ENCODE measurements at regions not wholly inside any gene's neighbourhood (a gene's known extent, or its start where the extent isn't known, plus 50 kb on each side); places are given as distances from the start of the nearest gene placed in this dataset.
A peak's percentile ranks its signal among the peaks of the same experiment; 100 is the strongest.

GRCh38 chr13:60331249-60332012 is 65.6 kb upstream of the TDRD3 start:
- ChIA-PET CTCF (interaction anchor here (0.6 to 3.6 kb wide), 6 partner anchors 22 to 939 kb away, joined by 3 to 17 read pairs (median 4); no protein-coding TSS in a partner anchor), POLR2A (no interaction called here)
- peaks cover 35% of the 10 kb centered on the region for H3K27me3 Mint-ChIP-seq (ENCODE audit: insufficient read depth, unreplicated experiment)
- no peaks in the 10 kb centered on the region for H3K4me1 Mint-ChIP-seq (ENCODE audit: insufficient read depth, unreplicated experiment)
- peaks cover 7% of the 10 kb centered on the region for H3K9me3 Mint-ChIP-seq (ENCODE audit: unreplicated experiment)
- DNase-seq (ENCODE audit: unreplicated experiment) = no peak
- no TSS peak for BruUV-seq (replicated peaks)
- no peaks in the 10 kb centered on the region for H3K36me3 Mint-ChIP-seq (ENCODE audit: insufficient read depth, unreplicated experiment)
- no peak overlapping the region for H3K4me3 Mint-ChIP-seq (ENCODE audit: unreplicated experiment)
- no peak for TF ChIP-seq CTCF (IDR thresholded peaks at IDR 0.05; ENCODE audit: unreplicated experiment)
- intact Hi-C loops (cut with micrococcal nuclease) = no loop called here
- H3K27ac Mint-ChIP-seq (ENCODE audit: low read depth, unreplicated experiment) = no peak overlapping the region

GRCh38 chr13:60332682-60333081 is 64.3 kb upstream of the TDRD3 start:
- ChIA-PET CTCF (interaction anchor here (0.9 to 1.5 kb wide), 5 partner anchors 23 to 941 kb away, joined by 3 to 5 read pairs (median 4); no protein-coding TSS in a partner anchor), POLR2A (no interaction called here)
- Mint-ChIP-seq H3K4me3 (ENCODE audit: unreplicated experiment) (no peak overlapping the region), H3K4me1 (ENCODE audit: insufficient read depth, unreplicated experiment) (peaks cover under 1% of the 10 kb centered on the region), H3K36me3 (ENCODE audit: insufficient read depth, unreplicated experiment) (no peaks in the 10 kb centered on the region), H3K27ac (ENCODE audit: low read depth, unreplicated experiment) (no peak overlapping the region), H3K27me3 (ENCODE audit: insufficient read depth, unreplicated experiment) (peaks cover 48% of the 10 kb centered on the region), H3K9me3 (ENCODE audit: unreplicated experiment) (peaks cover 7% of the 10 kb centered on the region)
- BruUV-seq (replicated peaks) = no TSS peak
- TF ChIP-seq CTCF (IDR thresholded peaks at IDR 0.05; ENCODE audit: unreplicated experiment) = no peak
- no peak for DNase-seq (ENCODE audit: unreplicated experiment)
- intact Hi-C loops (cut with micrococcal nuclease) = no loop called here

- Mint-ChIP-seq H3K27me3 (ENCODE audit: insufficient read depth, unreplicated experiment) (peaks cover 64% of the 10 kb centered on the region), H3K4me1 (ENCODE audit: insufficient read depth, unreplicated experiment) (peaks cover 5% of the 10 kb centered on the region)
- TF ChIP-seq CTCF (IDR thresholded peaks at IDR 0.05; ENCODE audit: unreplicated experiment) = no peak
These were observed 62.7 kb upstream of the TDRD3 start for GRCh38 chr13:60334310-60334709.

GRCh38 chr13:60335531-60335930 is 61.5 kb upstream of the TDRD3 start:
- CTCF ChIA-PET = interaction anchor here (0.5 to 3.6 kb wide), 15 partner anchors 13 to 944 kb away, joined by 3 to 23 read pairs (median 3); no protein-coding TSS in a partner anchor
- TF ChIP-seq CTCF (IDR thresholded peaks at IDR 0.05; ENCODE audit: unreplicated experiment) = peak; percentile 41
- DNase-seq (ENCODE audit: unreplicated experiment) = peak; percentile 16
- H3K9me3 Mint-ChIP-seq (ENCODE audit: unreplicated experiment) = peaks cover 7% of the 10 kb centered on the region
- no TSS peak for BruUV-seq (replicated peaks)
- intact Hi-C loops (cut with micrococcal nuclease) = loop anchor here (1.0 to 5.0 kb wide), 2 partner anchors 96 to 563 kb away; no protein-coding TSS in a partner anchor
- POLR2A ChIA-PET = interaction anchor here (0.7 kb wide), 1 partner anchor 388 kb away, joined by 3 read pairs; no protein-coding TSS in a partner anchor
- H3K27me3 Mint-ChIP-seq (ENCODE audit: insufficient read depth, unreplicated experiment) = peaks cover 76% of the 10 kb centered on the region
- no peak overlapping the region for H3K4me3 Mint-ChIP-seq (ENCODE audit: unreplicated experiment)
- no peaks in the 10 kb centered on the region for H3K36me3 Mint-ChIP-seq (ENCODE audit: insufficient read depth, unreplicated experiment)
- H3K4me1 Mint-ChIP-seq (ENCODE audit: insufficient read depth, unreplicated experiment) = peaks cover 5% of the 10 kb centered on the region
- no peak overlapping the region for H3K27ac Mint-ChIP-seq (ENCODE audit: low read depth, unreplicated experiment)

More at GRCh38 chr13:60334310-60334709, 62.7 kb upstream of the TDRD3 start:
- CTCF ChIA-PET = interaction anchor here (0.5 to 3.6 kb wide), 19 partner anchors 8 to 1719 kb away, joined by 3 to 23 read pairs (median 4); no protein-coding TSS in a partner anchor
- peaks cover 7% of the 10 kb centered on the region for H3K9me3 Mint-ChIP-seq (ENCODE audit: unreplicated experiment)
- no peaks in the 10 kb centered on the region for H3K36me3 Mint-ChIP-seq (ENCODE audit: insufficient read depth, unreplicated experiment)
- intact Hi-C loops (cut with micrococcal nuclease) = no loop called here
- POLR2A ChIA-PET = no interaction called here
- no peak overlapping the region for H3K4me3 Mint-ChIP-seq (ENCODE audit: unreplicated experiment)
- no peak overlapping the region for H3K27ac Mint-ChIP-seq (ENCODE audit: low read depth, unreplicated experiment)
- DNase-seq (ENCODE audit: unreplicated experiment) = no peak
- no TSS peak for BruUV-seq (replicated peaks)
